ENCODE measurements at regions not wholly inside any gene's neighbourhood (a gene's known extent, or its start where the extent isn't known, plus 50 kb on each side); places are given as distances from the start of the nearest gene placed in this dataset.

GRCh38 chr10:128994598-128995143 lies 472.4 kb upstream of the MGMT start:
- DNase-seq = no peak

- no peak for DNase-seq
Measured at GRCh38 chr10:128995676-128996075, 471.4 kb upstream of the MGMT start.

- no peak for DNase-seq
Measured at GRCh38 chr10:128996092-128996491, 470.9 kb upstream of the MGMT start.

GRCh38 chr10:128998101-128998805 lies 468.8 kb upstream of the MGMT start:
- no peak for DNase-seq

- DNase-seq = no peak
Measured at GRCh38 chr10:129004398-129004797, 462.6 kb upstream of the MGMT start.

GRCh38 chr10:129005080-129005479 lies 462.0 kb upstream of the MGMT start:
- no peak for DNase-seq

GRCh38 chr10:129005804-129006203 lies 461.2 kb upstream of the MGMT start:
- DNase-seq = no peak

- no peak for DNase-seq
Measured at GRCh38 chr10:129018511-129018910, 448.5 kb upstream of the MGMT start.

GRCh38 chr10:129020651-129021330 lies 446.2 kb upstream of the MGMT start:
- DNase-seq = no peak

GRCh38 chr10:129021594-129022304 lies 445.3 kb upstream of the MGMT start:
- DNase-seq = no peak

- DNase-seq = no peak
Measured at GRCh38 chr10:129023082-129023481, 444.0 kb upstream of the MGMT start.

GRCh38 chr10:129024046-129024445 lies 443.0 kb upstream of the MGMT start:
- no peak for DNase-seq

GRCh38 chr10:129025787-129026186 lies 441.3 kb upstream of the MGMT start:
- no peak for DNase-seq

GRCh38 chr10:129027906-129028305 lies 439.1 kb upstream of the MGMT start:
- no peak for DNase-seq

GRCh38 chr10:129028451-129028850 lies 438.6 kb upstream of the MGMT start:
- DNase-seq = no peak

- no peak for DNase-seq
Measured at GRCh38 chr10:129029051-129029450, 438.0 kb upstream of the MGMT start.

- no peak for DNase-seq
Measured at GRCh38 chr10:129029851-129030602, 437.0 kb upstream of the MGMT start.

GRCh38 chr10:129030603-129030895 lies 436.5 kb upstream of the MGMT start:
- DNase-seq = no peak

GRCh38 chr10:129030996-129031843 lies 435.8 kb upstream of the MGMT start:
- DNase-seq = peak; percentile 18 to 23

- DNase-seq = no peak
Measured at GRCh38 chr10:129031844-129032150, 435.2 kb upstream of the MGMT start.

GRCh38 chr10:129032372-129033313 lies 434.4 kb upstream of the MGMT start:
- DNase-seq = no peak
